GM21367 (cell line): ENCODE measurements at regions not wholly inside any gene's neighbourhood (a gene's known extent, or its start where the extent isn't known, plus 50 kb on each side); places are given as distances from the start of the nearest gene placed in this dataset.
"Not testable (repeated sequence)": the region's sequence is repeated elsewhere in the genome, so short reads cannot be mapped to it uniquely, and the experiment has no call there.

Experiments used
- ATAC-seq: cut with Tn5 transposase; IDR thresholded peaks from one replicate; pipeline ENCODE4 v1.9.1; 2021; ENCODE audit not compliant: unreplicated experiment

GRCh38 chr12:23236066-23236780 lies 611.3 kb downstream of the ETNK1 start:
- ATAC-seq, result no peak

- no peak for ATAC-seq
Observed at GRCh38 chr12:23236811-23237210, 611.8 kb downstream of the ETNK1 start.

GRCh38 chr12:23238190-23238589 lies 613.2 kb downstream of the ETNK1 start:
- no peak for ATAC-seq

GRCh38 chr12:23238957-23239356 lies 614.0 kb downstream of the ETNK1 start:
- no peak for ATAC-seq

GRCh38 chr12:23245186-23245585 lies 620.2 kb downstream of the ETNK1 start:
- no peak for ATAC-seq

GRCh38 chr12:23253191-23253590 lies 628.2 kb downstream of the ETNK1 start:
- no peak for ATAC-seq

- not testable (repeated sequence) for ATAC-seq
Observed at GRCh38 chr12:23253910-23254309, 628.9 kb downstream of the ETNK1 start.

- no peak for ATAC-seq
Observed at GRCh38 chr12:23259558-23259957, 634.6 kb downstream of the ETNK1 start.

GRCh38 chr12:23262670-23263069 lies 637.7 kb downstream of the ETNK1 start:
- no peak for ATAC-seq

- no peak for ATAC-seq
Observed at GRCh38 chr12:23277831-23278230, 652.9 kb downstream of the ETNK1 start.

GRCh38 chr12:23281295-23281694 lies 656.3 kb downstream of the ETNK1 start:
- ATAC-seq, result no peak

GRCh38 chr12:23282701-23283100 lies 657.7 kb downstream of the ETNK1 start:
- ATAC-seq, result no peak

- ATAC-seq, result not testable (repeated sequence)
Observed at GRCh38 chr12:23285764-23286530, 661.0 kb downstream of the ETNK1 start.

GRCh38 chr12:23290627-23291330 lies 658.7 kb downstream of the SOX5 start:
- no peak for ATAC-seq

GRCh38 chr12:23303220-23303619 lies 646.2 kb downstream of the SOX5 start:
- ATAC-seq, result no peak

- ATAC-seq, result no peak
Observed at GRCh38 chr12:23303821-23304220, 645.6 kb downstream of the SOX5 start.

GRCh38 chr12:23333938-23334337 lies 615.5 kb downstream of the SOX5 start:
- ATAC-seq, result no peak

- ATAC-seq, result no peak
Observed at GRCh38 chr12:23335593-23335992, 613.9 kb downstream of the SOX5 start.

GRCh38 chr12:23337213-23337612 lies 612.3 kb downstream of the SOX5 start:
- ATAC-seq, result no peak

GRCh38 chr12:23340351-23340750 lies 609.1 kb downstream of the SOX5 start:
- ATAC-seq, result no peak

GRCh38 chr12:23342407-23342806 lies 607.1 kb downstream of the SOX5 start:
- no peak for ATAC-seq

- ATAC-seq, result no peak
Observed at GRCh38 chr12:23349564-23349963, 599.9 kb downstream of the SOX5 start.
